ENCODE measurements at regions not wholly inside any gene's neighbourhood (a gene's known extent, or its start where the extent isn't known, plus 50 kb on each side); places are given as distances from the start of the nearest gene placed in this dataset.

GRCh38 chr1:198903203-198903602 lies 264.4 kb downstream of the PTPRC start:
- TF ChIP-seq PATZ1 (CRISPR knock-in tag; IDR thresholded peaks at IDR 0.05; ENCODE audit: borderline replicate concordance), result no peak
- no peak for TF ChIP-seq GLIS3 (CRISPR knock-in tag; IDR thresholded peaks at IDR 0.05)
- TF ChIP-seq ZNF70 (CRISPR knock-in tag; IDR thresholded peaks at IDR 0.05), result no peak
- TF ChIP-seq ZFP3 (CRISPR knock-in tag; IDR thresholded peaks at IDR 0.05), result no peak
- no peak for TF ChIP-seq RARB (CRISPR knock-in tag; IDR thresholded peaks at IDR 0.05)
- TF ChIP-seq ZFP30 (CRISPR knock-in tag; IDR thresholded peaks at IDR 0.05), result no peak
- TF ChIP-seq ISL1 (CRISPR knock-in tag; IDR thresholded peaks at IDR 0.05), result no peak
- no peak for TF ChIP-seq ESRRG (CRISPR knock-in tag; IDR thresholded peaks at IDR 0.05)
- no peak for TF ChIP-seq TSHZ2 (CRISPR knock-in tag; IDR thresholded peaks at IDR 0.05)
- TF ChIP-seq CREB5 (CRISPR knock-in tag; IDR thresholded peaks at IDR 0.05; ENCODE audit: low read depth), result no peak
- TF ChIP-seq SNAI2 (CRISPR knock-in tag; IDR thresholded peaks at IDR 0.05), result no peak
